SKM-1 treated with dmso at 0.1 percent for 144 hours (cell line): ENCODE measurements at regions not wholly inside any gene's neighbourhood (a gene's known extent, or its start where the extent isn't known, plus 50 kb on each side); places are given as distances from the start of the nearest gene placed in this dataset.
A peak's percentile ranks its signal among the peaks of the same experiment; 100 is the strongest.

Experiments used
- DNase-seq: peaks from one replicate; lab custom pipeline; 2025; ENCODE audit not compliant: unreplicated experiment; lab: John Stamatoyannopoulos, UW

GRCh38 chr1:193614817-193615216 is 428.4 kb upstream of the B3GALT2 start:
- no peak for DNase-seq

GRCh38 chr1:193614275-193614674 is 427.9 kb upstream of the B3GALT2 start:
- no peak for DNase-seq

- DNase-seq = no peak
Measured at GRCh38 chr1:193613041-193613440, 426.6 kb upstream of the B3GALT2 start.

GRCh38 chr1:193609592-193609991 is 423.2 kb upstream of the B3GALT2 start:
- DNase-seq = no peak

GRCh38 chr1:193607787-193608186 is 421.4 kb upstream of the B3GALT2 start:
- no peak for DNase-seq

- DNase-seq = no peak
Measured at GRCh38 chr1:193606035-193606434, 419.6 kb upstream of the B3GALT2 start.

GRCh38 chr1:193602705-193603104 is 416.3 kb upstream of the B3GALT2 start:
- no peak for DNase-seq

GRCh38 chr1:193593147-193593885 is 406.9 kb upstream of the B3GALT2 start:
- DNase-seq = no peak

GRCh38 chr1:193592317-193592716 is 405.9 kb upstream of the B3GALT2 start:
- peak; percentile 40 for DNase-seq

- DNase-seq = no peak
Measured at GRCh38 chr1:193590102-193590501, 403.7 kb upstream of the B3GALT2 start.

GRCh38 chr1:193589597-193590040 is 403.2 kb upstream of the B3GALT2 start:
- DNase-seq = no peak

- no peak for DNase-seq
Measured at GRCh38 chr1:193588311-193589082, 402.1 kb upstream of the B3GALT2 start.

- DNase-seq = no peak
Measured at GRCh38 chr1:193584731-193585239, 398.4 kb upstream of the B3GALT2 start.

- no peak for DNase-seq
Measured at GRCh38 chr1:193581341-193581740, 394.9 kb upstream of the B3GALT2 start.

GRCh38 chr1:193580419-193580818 is 394.0 kb upstream of the B3GALT2 start:
- no peak for DNase-seq

GRCh38 chr1:193579323-193579722 is 392.9 kb upstream of the B3GALT2 start:
- DNase-seq = no peak

- DNase-seq = no peak
Measured at GRCh38 chr1:193574913-193575312, 388.5 kb upstream of the B3GALT2 start.

- no peak for DNase-seq
Measured at GRCh38 chr1:193569983-193570269, 383.5 kb upstream of the B3GALT2 start.

GRCh38 chr1:193569096-193569982 is 382.9 kb upstream of the B3GALT2 start:
- no peak for DNase-seq

- peak; percentile 83 for DNase-seq
Measured at GRCh38 chr1:193568512-193568911, 382.1 kb upstream of the B3GALT2 start.

GRCh38 chr1:193567937-193568336 is 381.5 kb upstream of the B3GALT2 start:
- no peak for DNase-seq
